OCI-LY1 (cell line): ENCODE measurements at regions not wholly inside any gene's neighbourhood (a gene's known extent, or its start where the extent isn't known, plus 50 kb on each side); places are given as distances from the start of the nearest gene placed in this dataset.

ENCODE experiments used
- H2AFZ ChIP-seq: fragments of 200-600 bp; sonication (generic), shearing (Covaris generic); 2 replicates; pipeline ENCODE4 v1.6.0; 2014; ENCODE audit warnings: antibody characterized with exemption, mild to moderate bottlenecking, low read length
- H3F3A ChIP-seq: fragments of 200-600 bp; sonication (generic), shearing (Covaris generic); 2 replicates; pipeline ENCODE4 v1.6.0; 2014; ENCODE audit warnings: mild to moderate bottlenecking, antibody characterized with exemption, low read length, moderate library complexity; ENCODE audit not compliant: insufficient read depth
- H3K27ac ChIP-seq: fragments of 200-600 bp; sonication (generic); 2 replicates; pipeline ENCODE4 v1.5.1; 2014; ENCODE audit warnings: low read length, mixed run types, mild to moderate bottlenecking, low read depth; ENCODE audit not compliant: poor library complexity, severe bottlenecking
- H3K27me3 ChIP-seq: fragments of 200-600 bp; sonication (generic); 2 replicates; pipeline ENCODE4 v1.6.0; 2014; ENCODE audit warnings: antibody characterized with exemption, mild to moderate bottlenecking, low read length, moderate library complexity; ENCODE audit not compliant: insufficient read depth
- H3K36me3 ChIP-seq: fragments of 200-600 bp; sonication (generic); 2 replicates; pipeline ENCODE4 v1.6.1; 2014; ENCODE audit warnings: mild to moderate bottlenecking, antibody characterized with exemption, low read length, moderate library complexity, mixed read lengths; ENCODE audit not compliant: insufficient read depth
- H3K4me1 ChIP-seq: fragments of 200-600 bp; sonication (generic); 2 replicates; pipeline ENCODE4 v1.5.1; 2014; ENCODE audit warnings: mild to moderate bottlenecking, low read length, moderate library complexity; ENCODE audit not compliant: insufficient read depth, severe bottlenecking
- H3K4me2 ChIP-seq: fragments of 200-600 bp; sonication (generic), shearing (Covaris generic); 2 replicates; pipeline ENCODE4 v1.6.1; 2014; ENCODE audit warnings: low read length
- H3K4me3 ChIP-seq: fragments of 200-600 bp; sonication (generic); 2 replicates; pipeline ENCODE4 v1.5.1; 2014; ENCODE audit warnings: low read length, low read depth, mild to moderate bottlenecking, mixed read lengths; ENCODE audit not compliant: poor library complexity, severe bottlenecking
- H3K79me2 ChIP-seq: fragments of 200-600 bp; shearing (Covaris generic); 2 replicates; pipeline ENCODE4 v1.6.1; 2016; ENCODE audit warnings: mixed run types, low read length, mixed read lengths; ENCODE audit not compliant: insufficient read depth
- H3K9ac ChIP-seq: fragments of 200-600 bp; sonication (generic), shearing (Covaris generic); 2 replicates; pipeline ENCODE4 v1.6.1; 2014; ENCODE audit warnings: mild to moderate bottlenecking, low read length, mixed read lengths
- H3K9me2 ChIP-seq: fragments of 200-600 bp; sonication (generic), shearing (Covaris generic); 2 replicates; pipeline ENCODE4 v1.6.1; 2014; ENCODE audit warnings: low read depth, mild to moderate bottlenecking, low read length, mixed read lengths
- H3K9me3 ChIP-seq: fragments of 200-600 bp; shearing (Covaris generic); 2 replicates; pipeline ENCODE4 v1.6.1; 2014; ENCODE audit warnings: low read length, mixed read lengths
- H4K20me1 ChIP-seq: fragments of 200-600 bp; sonication (generic), shearing (Covaris generic); 2 replicates; pipeline ENCODE4 v1.6.0; 2016; ENCODE audit warnings: mild to moderate bottlenecking, low read length; ENCODE audit not compliant: insufficient read depth
- CTCF ChIP-seq: fragments of 200-600 bp; sonication (generic), shearing (Covaris generic); IDR thresholded peaks from 2 replicates; pipeline ENCODE4 v1.5.1; 2017; ENCODE audit warnings: mild to moderate bottlenecking, antibody characterized with exemption, low read length, moderate library complexity, mixed read lengths
- EZH2 ChIP-seq: fragments of 200-600 bp; sonication (generic), shearing (Covaris generic); IDR thresholded peaks from 2 replicates; pipeline ENCODE4 v1.8.0; 2017; ENCODE audit warnings: borderline replicate concordance, mixed run types, mild to moderate bottlenecking, antibody characterized with exemption, low read length, moderate library complexity, mixed read lengths

GRCh38 chr3:105274958-105275357 lies 91.8 kb upstream of the ALCAM start:
- no peak overlapping the region for H3K27ac ChIP-seq
- H3F3A ChIP-seq, result no peaks in the 10 kb centered on the region
- no peaks in the 10 kb centered on the region for H3K79me2 ChIP-seq
- no peaks in the 10 kb centered on the region for H3K9me3 ChIP-seq
- no peaks in the 10 kb centered on the region for H3K27me3 ChIP-seq
- H2AFZ ChIP-seq, result no peak overlapping the region
- no peak overlapping the region for H3K9ac ChIP-seq
- H4K20me1 ChIP-seq, result no peaks in the 10 kb centered on the region
- no peaks in the 10 kb centered on the region for H3K4me1 ChIP-seq
- no peak overlapping the region for H3K4me3 ChIP-seq
- no peaks in the 10 kb centered on the region for H3K36me3 ChIP-seq
- H3K4me2 ChIP-seq, result no peak overlapping the region
- no peaks in the 10 kb centered on the region for H3K9me2 ChIP-seq
- TF ChIP-seq EZH2 (no peak), CTCF (no peak)

- H3K27ac ChIP-seq, result no peak overlapping the region
- H3F3A ChIP-seq, result no peaks in the 10 kb centered on the region
- no peaks in the 10 kb centered on the region for H3K79me2 ChIP-seq
- no peak overlapping the region for H3K4me3 ChIP-seq
- H3K9me3 ChIP-seq, result no peaks in the 10 kb centered on the region
- H3K4me2 ChIP-seq, result no peak overlapping the region
- H3K9ac ChIP-seq, result no peak overlapping the region
- H4K20me1 ChIP-seq, result no peaks in the 10 kb centered on the region
- H3K36me3 ChIP-seq, result no peaks in the 10 kb centered on the region
- no peaks in the 10 kb centered on the region for H3K4me1 ChIP-seq
- no peaks in the 10 kb centered on the region for H3K27me3 ChIP-seq
- H3K9me2 ChIP-seq, result no peaks in the 10 kb centered on the region
- TF ChIP-seq EZH2 (no peak), CTCF (no peak)
- H2AFZ ChIP-seq, result no peak overlapping the region
Measured at GRCh38 chr3:105277656-105278055, 89.1 kb upstream of the ALCAM start.

GRCh38 chr3:105278688-105279087 lies 88.0 kb upstream of the ALCAM start:
- Histone ChIP-seq H3K4me3 (no peak overlapping the region), H3K36me3 (no peaks in the 10 kb centered on the region), H3F3A (no peaks in the 10 kb centered on the region), H3K9ac (no peak overlapping the region), H3K4me1 (no peaks in the 10 kb centered on the region), H3K27me3 (no peaks in the 10 kb centered on the region), H4K20me1 (no peaks in the 10 kb centered on the region), H3K4me2 (no peak overlapping the region), H3K79me2 (no peaks in the 10 kb centered on the region), H3K27ac (no peak overlapping the region), H3K9me2 (no peaks in the 10 kb centered on the region), H2AFZ (no peak overlapping the region), H3K9me3 (no peaks in the 10 kb centered on the region)
- TF ChIP-seq EZH2, result no peak
- no peak for TF ChIP-seq CTCF
